WTC11 (cell line): ENCODE measurements at regions not wholly inside any gene's neighbourhood (a gene's known extent, or its start where the extent isn't known, plus 50 kb on each side); places are given as distances from the start of the nearest gene placed in this dataset.

Experiments
- ATAC-seq: fragments of 200-7000 bp; cut with Tn5 transposase; 2 replicates; pipeline ENCODE4 v1.10.0; 2021; ENCODE audit warnings: mild to moderate bottlenecking, moderate library complexity
- CTCF ChIA-PET: fragments of 300-600 bp; sonication (Branson Sonifier 250); formaldehyde crosslinking; loops from one replicate; lab custom pipeline; 2021; ENCODE audit warnings: antibody characterized with exemption; lab: Charles Lee
- POLR2A ChIA-PET: fragments of 350-600 bp; sonication (Branson Sonifier 250); formaldehyde crosslinking; loops from one replicate; lab custom pipeline; 2021; ENCODE audit warnings: antibody characterized with exemption; lab: Charles Lee
- DNase-seq: peaks from one replicate; pipeline ENCODE4 v3.0.0; 2021; ENCODE audit warnings: low spot score
- H3K27ac Mint-ChIP-seq: 2 replicates; pipeline ENCODE4 v1.8.0; 2021; ENCODE audit warnings: mixed read lengths
- H3K27me3 Mint-ChIP-seq: 2 replicates; pipeline ENCODE4 v1.8.0; 2021; ENCODE audit warnings: low read depth, mild to moderate bottlenecking, moderate library complexity, mixed read lengths
- H3K36me3 Mint-ChIP-seq: 2 replicates; pipeline ENCODE4 v1.8.0; 2021; ENCODE audit warnings: mixed read lengths
- H3K4me1 Mint-ChIP-seq: 2 replicates; pipeline ENCODE4 v1.8.0; 2022; ENCODE audit warnings: mixed read lengths
- H3K4me3 Mint-ChIP-seq: 2 replicates; pipeline ENCODE4 v1.8.0; 2021; ENCODE audit warnings: mild to moderate bottlenecking, moderate library complexity, mixed read lengths
- H3K9me3 Mint-ChIP-seq: 2 replicates; pipeline ENCODE4 v1.8.0; 2021; ENCODE audit warnings: mixed read lengths
- ATF1 ChIP-seq: sonication (generic); formaldehyde crosslinking; IDR thresholded peaks from 2 replicates; pipeline ENCODE4 v1.8.1; 2023; ENCODE audit warnings: mild to moderate bottlenecking, moderate library complexity, missing genetic modification reagents
- CTCF ChIP-seq: fragments of 200-600 bp; IDR thresholded peaks from 2 replicates; pipeline ENCODE4 v1.8.0; 2022; ENCODE audit warnings: antibody characterized with exemption
- E2F1 ChIP-seq: sonication (generic); formaldehyde crosslinking; IDR thresholded peaks from 2 replicates; pipeline ENCODE4 v1.8.0; 2022; ENCODE audit warnings: mild to moderate bottlenecking, missing genetic modification reagents
- EMX1 ChIP-seq: fragments of 250-450 bp; sonication (Bioruptor Pico); IDR thresholded peaks from 2 replicates; pipeline ENCODE4 v1.8.0; 2021; ENCODE audit warnings: mild to moderate bottlenecking
- FOXK1 ChIP-seq: sonication (generic); formaldehyde crosslinking; IDR thresholded peaks from 2 replicates; pipeline ENCODE4 v1.8.0; 2022; ENCODE audit warnings: mild to moderate bottlenecking, moderate library complexity, missing genetic modification reagents
- GABPB1 ChIP-seq: sonication (generic); formaldehyde crosslinking; IDR thresholded peaks from 2 replicates; pipeline ENCODE4 v1.8.1; 2023; ENCODE audit warnings: mild to moderate bottlenecking, missing genetic modification reagents
- GRHL2 ChIP-seq: fragments of 250-450 bp; sonication (Bioruptor Pico); IDR thresholded peaks from 2 replicates; pipeline ENCODE4 v1.8.0; 2022; ENCODE audit warnings: mild to moderate bottlenecking, moderate library complexity; ENCODE audit not compliant: insufficient replicate concordance, severe bottlenecking
- GTF2I ChIP-seq: fragments of 250-450 bp; sonication (Bioruptor Pico); conservative IDR thresholded peaks from 2 replicates; pipeline ENCODE4 v1.4.0; 2021; ENCODE audit warnings: mild to moderate bottlenecking
- NR1H2 ChIP-seq: sonication (generic); formaldehyde crosslinking; IDR thresholded peaks from 2 replicates; pipeline ENCODE4 v1.9.0; 2021; ENCODE audit warnings: mild to moderate bottlenecking, moderate library complexity, missing genetic modification reagents
- OVOL2 ChIP-seq: fragments of 250-450 bp; sonication (Bioruptor Pico); IDR thresholded peaks from 2 replicates; pipeline ENCODE4 v1.9.0; 2021; ENCODE audit warnings: mild to moderate bottlenecking, borderline replicate concordance
- PRDM15 ChIP-seq: sonication (generic); formaldehyde crosslinking; IDR thresholded peaks from 2 replicates; pipeline ENCODE4 v1.8.0; 2022; ENCODE audit warnings: missing genetic modification reagents
- SOX15 ChIP-seq: fragments of 250-450 bp; sonication (Bioruptor Pico); IDR thresholded peaks from 2 replicates; pipeline ENCODE4 v1.9.0; 2021; ENCODE audit warnings: mild to moderate bottlenecking
- SP1 ChIP-seq: sonication (generic); formaldehyde crosslinking; conservative IDR thresholded peaks from 2 replicates; pipeline ENCODE4 v1.8.1; 2022; ENCODE audit warnings: missing genetic modification reagents
- TCF7 ChIP-seq: sonication (generic); formaldehyde crosslinking; IDR thresholded peaks from 2 replicates; pipeline ENCODE4 v1.8.0; 2022; ENCODE audit warnings: mild to moderate bottlenecking, low read depth, missing genetic modification reagents, moderate library complexity
- TEAD4 ChIP-seq: sonication (generic); formaldehyde crosslinking; IDR thresholded peaks from 2 replicates; pipeline ENCODE4 v1.8.0; 2022; ENCODE audit warnings: mild to moderate bottlenecking, missing genetic modification reagents
- USF1 ChIP-seq: sonication (generic); formaldehyde crosslinking; IDR thresholded peaks from 2 replicates; pipeline ENCODE4 v1.8.0; 2022; ENCODE audit warnings: mild to moderate bottlenecking, missing genetic modification reagents
- ZBTB21 ChIP-seq: sonication (generic); formaldehyde crosslinking; IDR thresholded peaks from 2 replicates; pipeline ENCODE4 v1.8.1; 2023; ENCODE audit warnings: mild to moderate bottlenecking, missing genetic modification reagents, borderline replicate concordance
- ZNF138 ChIP-seq: sonication (generic); formaldehyde crosslinking; conservative IDR thresholded peaks from 2 replicates; pipeline ENCODE4 v1.8.1; 2022; ENCODE audit warnings: mild to moderate bottlenecking, moderate library complexity, missing genetic modification reagents
- ZNF219 ChIP-seq: sonication (generic); formaldehyde crosslinking; IDR thresholded peaks from 2 replicates; pipeline ENCODE4 v1.8.0; 2023; ENCODE audit warnings: missing genetic modification reagents, mild to moderate bottlenecking, borderline replicate concordance
- ZNF232 ChIP-seq: sonication (generic); formaldehyde crosslinking; IDR thresholded peaks from 2 replicates; pipeline ENCODE4 v1.8.0; 2022; ENCODE audit warnings: mild to moderate bottlenecking, missing genetic modification reagents
- ZNF317 ChIP-seq: sonication (generic); formaldehyde crosslinking; IDR thresholded peaks from 2 replicates; pipeline ENCODE4 v1.8.1; 2023; ENCODE audit warnings: low read depth, mild to moderate bottlenecking, moderate library complexity, missing genetic modification reagents, borderline replicate concordance
- ZNF416 ChIP-seq: fragments of 250-450 bp; sonication (Bioruptor Pico); IDR thresholded peaks from 2 replicates; pipeline ENCODE4 v1.9.0; 2021; ENCODE audit warnings: mild to moderate bottlenecking, inconsistent platforms
- ZNF425 ChIP-seq: fragments of 250-450 bp; sonication (Bioruptor Pico); conservative IDR thresholded peaks from 2 replicates; pipeline ENCODE4 v1.9.0; 2021; ENCODE audit warnings: mild to moderate bottlenecking
- ZNF671 ChIP-seq: fragments of 250-450 bp; sonication (Bioruptor Pico); IDR thresholded peaks from 2 replicates; pipeline ENCODE4 v1.8.0; 2021; ENCODE audit warnings: mild to moderate bottlenecking
- TF ChIP-seq, protein P1 (sequence below): sonication (generic); formaldehyde crosslinking; IDR thresholded peaks from 2 replicates; pipeline ENCODE4 v1.8.1; 2022; ENCODE audit warnings: low read depth, mild to moderate bottlenecking, moderate library complexity, missing genetic modification reagents, borderline replicate concordance
- TF ChIP-seq, protein P2 (sequence below): sonication (generic); formaldehyde crosslinking; IDR thresholded peaks from 2 replicates; pipeline ENCODE4 v1.8.1; 2023; ENCODE audit warnings: mild to moderate bottlenecking, missing genetic modification reagents

DNA sequence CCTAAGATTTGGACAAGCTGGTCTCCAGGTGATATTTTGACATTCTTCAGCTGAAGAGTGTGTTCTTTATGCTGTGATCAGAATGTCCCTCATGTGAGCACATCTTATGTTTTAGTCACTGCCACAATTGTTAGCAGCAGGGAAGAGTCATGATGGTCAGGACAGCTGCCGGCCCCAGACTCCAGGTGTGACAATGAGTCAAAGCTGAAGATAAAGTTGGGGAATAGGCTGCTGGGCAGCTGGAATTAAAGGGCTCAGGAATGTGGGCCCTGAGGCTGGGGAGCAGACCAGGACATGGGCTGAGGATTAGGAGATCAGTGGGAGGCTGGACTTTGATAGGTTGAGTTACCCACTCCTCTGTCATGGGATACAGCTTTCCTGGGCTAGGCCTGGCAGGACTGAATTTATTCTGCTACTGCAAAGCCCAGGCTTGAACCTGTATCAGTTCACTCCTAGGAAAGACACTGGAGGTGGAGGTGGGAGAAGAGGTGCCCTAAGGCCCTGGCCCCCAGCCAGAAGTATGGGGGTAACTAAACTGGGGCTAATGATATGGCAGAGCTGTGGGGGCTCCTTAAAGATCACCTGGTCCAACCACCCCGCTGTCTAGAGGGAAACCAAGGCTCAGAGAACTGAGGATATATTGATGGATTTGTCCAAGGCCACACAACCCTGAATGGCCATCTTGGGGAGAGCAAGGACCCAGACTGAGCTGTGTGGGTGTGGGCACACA is 119.5 kb downstream of the PJA1 start:
- TF ChIP-seq ATF1 (CRISPR knock-in tag), result no peak
- no peak for TF ChIP-seq GRHL2
- TF ChIP-seq OVOL2 (CRISPR knock-in tag), result no peak
- no peak for TF ChIP-seq GTF2I (CRISPR knock-in tag)
- TF ChIP-seq CTCF, result no peak
- TF ChIP-seq TCF7 (CRISPR knock-in tag), result no peak
- no peak for TF ChIP-seq ZNF416
- TF ChIP-seq, protein P1, sequence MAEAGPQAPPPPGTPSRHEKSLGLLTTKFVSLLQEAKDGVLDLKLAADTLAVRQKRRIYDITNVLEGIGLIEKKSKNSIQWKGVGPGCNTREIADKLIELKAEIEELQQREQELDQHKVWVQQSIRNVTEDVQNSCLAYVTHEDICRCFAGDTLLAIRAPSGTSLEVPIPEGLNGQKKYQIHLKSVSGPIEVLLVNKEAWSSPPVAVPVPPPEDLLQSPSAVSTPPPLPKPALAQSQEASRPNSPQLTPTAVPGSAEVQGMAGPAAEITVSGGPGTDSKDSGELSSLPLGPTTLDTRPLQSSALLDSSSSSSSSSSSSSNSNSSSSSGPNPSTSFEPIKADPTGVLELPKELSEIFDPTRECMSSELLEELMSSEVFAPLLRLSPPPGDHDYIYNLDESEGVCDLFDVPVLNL, result no peak
- no peak for TF ChIP-seq ZNF317
- no peak for TF ChIP-seq SOX15 (CRISPR knock-in tag)
- no peak for TF ChIP-seq ZNF219 (CRISPR knock-in tag)
- TF ChIP-seq ZNF232 (CRISPR knock-in tag), result no peak
- TF ChIP-seq EMX1, result no peak
- no peak for TF ChIP-seq PRDM15
- no peak for TF ChIP-seq ZNF425
- Mint-ChIP-seq H3K4me3 (no peak overlapping the region), H3K4me1 (no peaks in the 10 kb centered on the region), H3K9me3 (no peaks in the 10 kb centered on the region), H3K27me3 (no peaks in the 10 kb centered on the region), H3K36me3 (no peaks in the 10 kb centered on the region), H3K27ac (no peak overlapping the region)
- CTCF ChIA-PET, result interaction anchor here (0.5 to 1.1 kb wide), 3 partner anchors 55 to 342 kb away, joined by 3 to 4 read pairs (median 4); no protein-coding TSS in a partner anchor
- no peak for DNase-seq
- POLR2A ChIA-PET, result no interaction called here
- no peak for ATAC-seq

DNA sequence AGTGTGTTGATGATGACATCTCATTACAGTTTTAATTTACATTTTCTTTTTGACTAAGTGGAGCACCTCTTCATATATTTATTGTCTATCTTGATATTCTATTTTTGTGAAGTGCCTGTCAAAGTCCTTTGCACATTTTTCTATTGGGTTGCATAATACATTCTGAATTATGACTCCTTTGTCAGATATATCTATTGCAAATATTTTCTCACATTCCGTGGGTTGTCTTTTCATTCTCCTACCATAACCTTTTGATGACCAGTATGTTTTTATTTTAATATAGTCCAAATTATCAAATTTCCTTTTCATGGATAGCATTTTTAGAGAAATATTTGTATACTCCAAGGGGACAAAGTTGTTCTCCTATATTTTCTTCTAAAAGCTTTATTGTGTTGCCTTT is 126.4 kb downstream of the PJA1 start:
- H3K9me3 Mint-ChIP-seq, result 0 out of 2 replicates have a peak, but pooled peaks cover 4% of the 10 kb centered on the region
- ChIA-PET CTCF (no interaction called here), POLR2A (no interaction called here)
- H3K4me1 Mint-ChIP-seq, result peaks cover 8% of the 10 kb centered on the region
- ATAC-seq, result no peak
- DNase-seq, result no peak
- H3K4me3 Mint-ChIP-seq, result no peak overlapping the region
- H3K27me3 Mint-ChIP-seq, result no peaks in the 10 kb centered on the region; the same call in 1 of the 2 replicates
- H3K36me3 Mint-ChIP-seq, result no peaks in the 10 kb centered on the region
- H3K27ac Mint-ChIP-seq, result no peak overlapping the region
- TF ChIP-seq USF1 (CRISPR knock-in tag), result no peak
- TF ChIP-seq FOXK1 (CRISPR knock-in tag), result no peak
- no peak for TF ChIP-seq ZNF671 (CRISPR knock-in tag)
- TF ChIP-seq E2F1, result no peak
- TF ChIP-seq, protein P2, sequence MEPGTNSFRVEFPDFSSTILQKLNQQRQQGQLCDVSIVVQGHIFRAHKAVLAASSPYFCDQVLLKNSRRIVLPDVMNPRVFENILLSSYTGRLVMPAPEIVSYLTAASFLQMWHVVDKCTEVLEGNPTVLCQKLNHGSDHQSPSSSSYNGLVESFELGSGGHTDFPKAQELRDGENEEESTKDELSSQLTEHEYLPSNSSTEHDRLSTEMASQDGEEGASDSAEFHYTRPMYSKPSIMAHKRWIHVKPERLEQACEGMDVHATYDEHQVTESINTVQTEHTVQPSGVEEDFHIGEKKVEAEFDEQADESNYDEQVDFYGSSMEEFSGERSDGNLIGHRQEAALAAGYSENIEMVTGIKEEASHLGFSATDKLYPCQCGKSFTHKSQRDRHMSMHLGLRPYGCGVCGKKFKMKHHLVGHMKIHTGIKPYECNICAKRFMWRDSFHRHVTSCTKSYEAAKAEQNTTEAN (CRISPR knock-in tag), result no peak
- TF ChIP-seq SP1, result no peak
- no peak for TF ChIP-seq TEAD4
- no peak for TF ChIP-seq GABPB1
- no peak for TF ChIP-seq NR1H2 (CRISPR knock-in tag)
- no peak for TF ChIP-seq ZNF138 (CRISPR knock-in tag)
- TF ChIP-seq ZBTB21 (CRISPR knock-in tag), result no peak
